ENCODE measurements at regions not wholly inside any gene's neighbourhood (a gene's known extent, or its start where the extent isn't known, plus 50 kb on each side); places are given as distances from the start of the nearest gene placed in this dataset.

GRCh38 chr12:41836416-41836815 lies 308.3 kb downstream of the GXYLT1 start:
- TF ChIP-seq GATA2 (IDR thresholded peaks at IDR 0.05; ENCODE audit: low read depth, low read length) (no peak), GATA3 (IDR thresholded peaks at IDR 0.05; ENCODE audit: low read depth, low read length) (no peak)
